ENCODE measurements at regions not wholly inside any gene's neighbourhood (a gene's known extent, or its start where the extent isn't known, plus 50 kb on each side); places are given as distances from the start of the nearest gene placed in this dataset.

GRCh38 chr5:26763215-26763614, 275.2 kb downstream of the CDH9 start:
- DNase-seq, result no peak
- TF ChIP-seq POLR2A (IDR thresholded peaks at IDR 0.05) (no peak), CTCF (IDR thresholded peaks at IDR 0.05) (no peak)
- Histone ChIP-seq H3K4me1 (no peaks in the 10 kb centered on the region), H3K27me3 (no peaks in the 10 kb centered on the region), H3K36me3 (no peaks in the 10 kb centered on the region), H3K27ac (no peak overlapping the region), H3K9me3 (peaks cover 0 to 13% (median 0%) of the 10 kb centered on the region in 12 donors), H3K4me3 (no peak overlapping the region)
- WGBS, 4 donors, result 39 to 69% (median 57%) methylated on average over 3 of the region's 3 CpGs
- no peak for ATAC-seq
- intact Hi-C loops (cut with DNase I), result no loop called here

GRCh38 chr5:26761446-26761845, 276.9 kb downstream of the CDH9 start:
- Histone ChIP-seq H3K27ac (no peak overlapping the region), H3K27me3 (no peaks in the 10 kb centered on the region), H3K36me3 (no peaks in the 10 kb centered on the region), H3K9me3 (peaks cover 0 to 10% (median 0%) of the 10 kb centered on the region in 12 donors), H3K4me3 (no peak overlapping the region), H3K4me1 (no peaks in the 10 kb centered on the region)
- no peak for TF ChIP-seq CTCF (IDR thresholded peaks at IDR 0.05)
- TF ChIP-seq POLR2A (IDR thresholded peaks at IDR 0.05), result no peak
- WGBS, 4 donors, result 86 to 91% (median 88%) methylated on average over 4 of the region's 4 CpGs
- intact Hi-C loops (cut with DNase I), result no loop called here
- ATAC-seq (no peak), DNase-seq (no peak)

- H3K27me3 ChIP-seq, result no peaks in the 10 kb centered on the region
- TF ChIP-seq CTCF (IDR thresholded peaks at IDR 0.05) (no peak), POLR2A (IDR thresholded peaks at IDR 0.05) (no peak)
- H3K27ac ChIP-seq, result no peak overlapping the region
- intact Hi-C loops (cut with DNase I), result no loop called here
- DNase-seq (no peak), ATAC-seq (no peak)
- H3K36me3 ChIP-seq, result no peaks in the 10 kb centered on the region
- peaks cover 0 to 10% (median 0%) of the 10 kb centered on the region in 12 donors for H3K9me3 ChIP-seq
- no peak overlapping the region for H3K4me3 ChIP-seq
- H3K4me1 ChIP-seq, result no peaks in the 10 kb centered on the region
- WGBS, 4 donors, result 52 to 57% (median 55%) methylated on average over 7 of the region's 7 CpGs
Observed at GRCh38 chr5:26761045-26761444, 277.3 kb downstream of the CDH9 start.

GRCh38 chr5:26757941-26758340, 280.4 kb downstream of the CDH9 start:
- Histone ChIP-seq H3K27me3 (no peaks in the 10 kb centered on the region), H3K27ac (no peak overlapping the region), H3K4me3 (no peak overlapping the region), H3K36me3 (no peaks in the 10 kb centered on the region), H3K4me1 (no peaks in the 10 kb centered on the region), H3K9me3 (peaks cover 0 to 4% (median 0%) of the 10 kb centered on the region in 12 donors)
- intact Hi-C loops (cut with DNase I), result no loop called here
- TF ChIP-seq POLR2A (IDR thresholded peaks at IDR 0.05), result no peak
- TF ChIP-seq CTCF (IDR thresholded peaks at IDR 0.05), result no peak
- DNase-seq (no peak), ATAC-seq (no peak)
- WGBS, 4 donors, result 67 to 89% (median 77%) methylated on average over 2 of the region's 2 CpGs

Data from heart left ventricle (tissue), 16 donors.